ENCODE measurements at regions not wholly inside any gene's neighbourhood (a gene's known extent, or its start where the extent isn't known, plus 50 kb on each side); places are given as distances from the start of the nearest gene placed in this dataset.

- Histone ChIP-seq H4K91ac (replicated peaks; ENCODE audit: insufficient read length, low read length) (no peak overlapping the region), H4K8ac (ENCODE audit: extremely low read depth, insufficient read depth, low read length) (no peak overlapping the region), H3K36me3 (ENCODE audit: control insufficient read depth in 2 of 4, insufficient read depth in 4 of 4, low read length in 3 of 4) (no peaks in the 10 kb centered on the region), H2BK20ac (ENCODE audit: low read length) (no peak overlapping the region), H3K4ac (replicated peaks; ENCODE audit: insufficient read length, low read depth, low read length) (no peak overlapping the region), H2BK15ac (ENCODE audit: low read length) (no peak overlapping the region), H3K9me3 (ENCODE audit: insufficient read depth in 2 of 2, low read depth in 1 of 2, low read length in 1 of 2) (peaks cover 0 to 5% of the 10 kb centered on the region in 2 experiments; a peak in 1 of 4 replicates), H2BK5ac (ENCODE audit: low read depth, low read length) (no peak overlapping the region), H2BK12ac (ENCODE audit: low read depth, low read length) (no peak overlapping the region), H3K18ac (ENCODE audit: extremely low read depth, low read length) (no peak overlapping the region), H4K5ac (ENCODE audit: insufficient read length, low read depth, low read length) (no peak overlapping the region), H3K79me2 (ENCODE audit: control insufficient read depth in 1 of 2, insufficient read depth in 2 of 2, low read length in 2 of 2) (no peaks in the 10 kb centered on the region), H3K27me3 (replicated peaks in 1 of 4; ENCODE audit: control insufficient read depth in 3 of 4, extremely low read depth in 1 of 4, insufficient read depth in 3 of 4, low read length in 3 of 4) (no peaks in the 10 kb centered on the region), H3K23ac (ENCODE audit: insufficient read length) (no peak overlapping the region), H3K14ac (ENCODE audit: insufficient read length) (no peak overlapping the region), H3K27ac (ENCODE audit: low read depth, low read length) (no peak overlapping the region), H3K4me2 (ENCODE audit: insufficient read depth in 1 of 2, low read depth in 2 of 2, low read length in 2 of 2) (no peak overlapping the region), H3K9ac (replicated peaks in 1 of 4; ENCODE audit: extremely low read depth in 1 of 4, low read depth in 3 of 4, low read length in 3 of 4) (no peak overlapping the region), H4K20me1 (replicated peaks in 1 of 2; ENCODE audit: control insufficient read depth in 1 of 2, insufficient read depth in 2 of 2, low read length in 2 of 2) (no peaks in the 10 kb centered on the region), H2AK5ac (ENCODE audit: low read depth, low read length) (no peak overlapping the region), H3K79me1 (ENCODE audit: low read depth, low read length) (no peaks in the 10 kb centered on the region; the same call in 1 of the 2 replicates), H3K56ac (replicated peaks; ENCODE audit: insufficient read length, low read depth, low read length) (no peak overlapping the region), H3K23me2 (ENCODE audit: low read depth, low read length) (no peaks in the 10 kb centered on the region), H2AFZ (ENCODE audit: low read length) (no peak overlapping the region), H3K4me1 (replicated peaks in 1 of 4; ENCODE audit: control insufficient read depth in 3 of 4, insufficient read depth in 4 of 4, low read length in 3 of 4) (peaks cover 0 to 4% (median 0%) of the 10 kb centered on the region in 4 experiments; a peak in 2 of 7 replicates), H3K4me3 (ENCODE audit: extremely low read depth in 1 of 4, insufficient read depth in 2 of 4, low read depth in 3 of 4, low read length in 4 of 4) (no peak overlapping the region), H2BK120ac (replicated peaks; ENCODE audit: low read depth, low read length) (no peak overlapping the region)
- 86% methylated on average over 2 of the region's 2 CpGs; no CpG with 5 or more reads in 1 of the 2 experiments for WGBS, 2 experiments (ENCODE audit: extremely low coverage in 1 of 2, insufficient coverage in 1 of 2, insufficient read length in 1 of 2, insufficient replicate concordance in 2 of 2, low coverage in 1 of 2, low lambda C conversion rate in 2 of 2, missing lambda C conversion rate in 1 of 2)
- ChIA-PET POLR2A (ENCODE audit: partially characterized antibody) (no interaction called here), CTCF (ENCODE audit: partially characterized antibody) (interaction anchor here (0.7 to 1.5 kb wide), 4 partner anchors 14 to 249 kb away, joined by 3 to 5 read pairs (median 3); no protein-coding TSS in a partner anchor)
- TF ChIP-seq EP300 (IDR thresholded peaks at IDR 0.05; ENCODE audit: borderline replicate concordance in 1 of 2, low read depth in 2 of 2, low read length in 2 of 2) (no peak), GTF2F1 (IDR thresholded peaks at IDR 0.05; ENCODE audit: borderline replicate concordance, low read depth, low read length) (no peak), EZH2 (IDR thresholded peaks at IDR 0.05; ENCODE audit: low read depth, low read length, severe bottlenecking) (no peak), RAD21 (IDR thresholded peaks at IDR 0.05 in 1 of 2, conservative IDR thresholded peaks at IDR 0.05 in 1 of 2; ENCODE audit: low read depth in 2 of 2, low read length in 2 of 2) (peak in 1 of 2 experiments; percentile 28; a peak in 2 of 4 replicates), TAF1 (IDR thresholded peaks at IDR 0.05; ENCODE audit: low read depth, low read length) (no peak), SAP30 (IDR thresholded peaks at IDR 0.05; ENCODE audit: insufficient read depth, insufficient replicate concordance, low read length) (no peak), SIN3A (conservative IDR thresholded peaks at IDR 0.05 in 1 of 2, IDR thresholded peaks at IDR 0.05 in 1 of 2; ENCODE audit: low read depth in 1 of 2, low read length in 2 of 2) (no peak), SP1 (IDR thresholded peaks at IDR 0.05; ENCODE audit: low read depth, low read length) (no peak)
- FAIRE-seq (no peak), DNase-seq (ENCODE audit: low read depth in 1 of 2, low spot score in 2 of 2) (no peak)
Measured at GRCh38 chr6:125510405-125510804, 208.6 kb upstream of the HDDC2 start.

Data from H1 (cell line).